ENCODE measurements at regions not wholly inside any gene's neighbourhood (a gene's known extent, or its start where the extent isn't known, plus 50 kb on each side); places are given as distances from the start of the nearest gene placed in this dataset.

DNA sequence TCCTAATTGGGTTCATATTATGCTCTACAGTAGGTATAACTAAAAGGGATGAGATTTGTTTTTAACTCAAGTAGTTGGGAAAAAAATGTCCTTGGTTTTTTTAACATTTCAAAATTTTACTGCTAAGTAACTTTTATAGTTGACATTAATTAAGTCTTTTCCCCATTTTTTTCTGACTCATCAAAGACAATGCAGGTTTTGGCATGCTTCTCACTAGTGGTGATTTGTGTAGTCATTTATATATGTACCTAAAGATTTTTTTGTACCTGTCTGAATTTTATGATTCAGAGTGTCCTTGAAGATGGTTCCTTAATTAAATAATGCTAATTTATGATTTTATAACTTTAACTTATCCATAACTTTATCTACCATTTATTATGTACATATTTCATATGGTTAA lies 882.3 kb upstream of the TMEFF2 start:
- TF ChIP-seq, protein P1, sequence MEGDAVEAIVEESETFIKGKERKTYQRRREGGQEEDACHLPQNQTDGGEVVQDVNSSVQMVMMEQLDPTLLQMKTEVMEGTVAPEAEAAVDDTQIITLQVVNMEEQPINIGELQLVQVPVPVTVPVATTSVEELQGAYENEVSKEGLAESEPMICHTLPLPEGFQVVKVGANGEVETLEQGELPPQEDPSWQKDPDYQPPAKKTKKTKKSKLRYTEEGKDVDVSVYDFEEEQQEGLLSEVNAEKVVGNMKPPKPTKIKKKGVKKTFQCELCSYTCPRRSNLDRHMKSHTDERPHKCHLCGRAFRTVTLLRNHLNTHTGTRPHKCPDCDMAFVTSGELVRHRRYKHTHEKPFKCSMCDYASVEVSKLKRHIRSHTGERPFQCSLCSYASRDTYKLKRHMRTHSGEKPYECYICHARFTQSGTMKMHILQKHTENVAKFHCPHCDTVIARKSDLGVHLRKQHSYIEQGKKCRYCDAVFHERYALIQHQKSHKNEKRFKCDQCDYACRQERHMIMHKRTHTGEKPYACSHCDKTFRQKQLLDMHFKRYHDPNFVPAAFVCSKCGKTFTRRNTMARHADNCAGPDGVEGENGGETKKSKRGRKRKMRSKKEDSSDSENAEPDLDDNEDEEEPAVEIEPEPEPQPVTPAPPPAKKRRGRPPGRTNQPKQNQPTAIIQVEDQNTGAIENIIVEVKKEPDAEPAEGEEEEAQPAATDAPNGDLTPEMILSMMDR (conservative IDR thresholded peaks at IDR 0.05; ENCODE audit: low read length) = no peak
- TF ChIP-seq EZH2phosphoT487 (IDR thresholded peaks at IDR 0.05; ENCODE audit: borderline replicate concordance) = no peak
